Endothelial cell of umbilical vein (primary cell): ENCODE measurements at regions not wholly inside any gene's neighbourhood (a gene's known extent, or its start where the extent isn't known, plus 50 kb on each side); places are given as distances from the start of the nearest gene placed in this dataset.

Experiments
- BruUV-seq: library from RNA; stranded (reverse); fragments of 400-500 nt; replicated peaks from 2 replicates; lab custom pipeline; 2021; lab: Mats Ljungman, UMichigan
- CTCF ChIA-PET: fragments of 300-600, 350-600 bp; sonication (Branson Sonifier 250); formaldehyde crosslinking; loops from one replicate; lab custom pipeline; 2021; ENCODE audit warnings: antibody characterized with exemption, inconsistent platforms; lab: Charles Lee
- POLR2A ChIA-PET: fragments of 300-600, 350-600 bp; sonication (Branson Sonifier 250); formaldehyde crosslinking; loops from one replicate; lab custom pipeline; 2021; ENCODE audit warnings: antibody characterized with exemption, inconsistent platforms; lab: Charles Lee
- DNase-seq: peaks from one replicate; pipeline ENCODE4 v3.0.0-alpha.2; 2011; ENCODE audit warnings: low read depth, low spot score
- FAIRE-seq: peaks from 2 replicates; lab custom pipeline; 2011; peaks lifted over from hg19 to GRCh38; lab: Jason Lieb, UNC
- H2AFZ ChIP-seq: 2 replicates; pipeline ENCODE4 v1.6.0; 2012; ENCODE audit warnings: low read depth, low read length, control low read depth, inconsistent platforms
- H3K27ac ChIP-seq: 2 replicates; pipeline ENCODE4 v1.5.1; 2011; ENCODE audit warnings: low read depth, mild to moderate bottlenecking, control low read depth, low read length, moderate library complexity; ENCODE audit not compliant: insufficient read depth
- H3K27me3 ChIP-seq, 2 experiments: 2 replicates each; pipeline versions ENCODE4 v1.6.0 to v1.6.1; 2011; ENCODE audit warnings: low read length in 2 of 2, mixed read lengths in 1 of 2; ENCODE audit not compliant: control insufficient read depth in 2 of 2, insufficient read depth in 2 of 2
- H3K36me3 ChIP-seq, 2 experiments: 2 replicates in 1 of 2; 3 replicates in 1 of 2; pipeline ENCODE4 v1.5.1; 2011; ENCODE audit warnings: low read length in 2 of 2, mild to moderate bottlenecking in 1 of 2, moderate library complexity in 1 of 2; ENCODE audit not compliant: control insufficient read depth in 2 of 2, insufficient read depth in 2 of 2; ENCODE audit errors: extremely low read depth in 1 of 2
- H3K4me1 ChIP-seq: 3 replicates; pipeline ENCODE4 v1.5.1; 2011; ENCODE audit warnings: mild to moderate bottlenecking, low read length; ENCODE audit not compliant: control insufficient read depth, insufficient read depth; ENCODE audit errors: extremely low read depth
- H3K4me2 ChIP-seq: 2 replicates; pipeline ENCODE4 v1.6.1; 2011; ENCODE audit warnings: low read length, control low read depth, mixed read lengths; ENCODE audit not compliant: insufficient read depth
- H3K4me3 ChIP-seq, 3 experiments: fragments of 200-600 bp in 1 of 3; sonication (generic), shearing (Covaris generic) in 1 of 3; replicated peaks in 1 of 3; 2 replicates each; pipeline ENCODE4 v1.5.1; 2011 to 2016; ENCODE audit warnings: control low read depth in 3 of 3, low read length in 3 of 3, mild to moderate bottlenecking in 2 of 3, inconsistent platforms in 1 of 3, low read depth in 1 of 3, moderate library complexity in 1 of 3; ENCODE audit not compliant: insufficient read depth in 1 of 3
- H3K79me2 ChIP-seq: 2 replicates; pipeline ENCODE4 v1.6.0; 2012; ENCODE audit warnings: low read length, inconsistent platforms; ENCODE audit not compliant: control insufficient read depth, insufficient read depth
- H3K9ac ChIP-seq: replicated peaks from 2 replicates; pipeline ENCODE3; 2011; ENCODE audit warnings: low read length, control low read depth; ENCODE audit not compliant: insufficient read depth; ENCODE audit errors: extremely low read depth
- H3K9me1 ChIP-seq: replicated peaks from 3 replicates; pipeline ENCODE4 v1.6.0; 2011; ENCODE audit warnings: mild to moderate bottlenecking, low read length; ENCODE audit not compliant: control insufficient read depth, insufficient read depth; ENCODE audit errors: extremely low read depth
- H3K9me3 ChIP-seq: replicated peaks from 2 replicates; pipeline ENCODE4 v1.5.1; 2012; ENCODE audit warnings: low read length, inconsistent platforms; ENCODE audit not compliant: control insufficient read depth, insufficient read depth
- H4K20me1 ChIP-seq: replicated peaks from 2 replicates; pipeline ENCODE3; 2011; ENCODE audit warnings: mild to moderate bottlenecking, low read length; ENCODE audit not compliant: control insufficient read depth, insufficient read depth; ENCODE audit errors: extremely low read depth
- CTCF ChIP-seq, 2 donors: IDR thresholded peaks; 1 replicate in 1 of 2; 2 replicates in 1 of 2; pipeline ENCODE4 v1.5.1; 2011; ENCODE audit warnings: low read length in 2 of 2, mild to moderate bottlenecking in 2 of 2, moderate library complexity in 2 of 2, control low read depth in 1 of 2, inconsistent platforms in 1 of 2, low read depth in 1 of 2; ENCODE audit not compliant: insufficient read depth in 1 of 2; ENCODE audit errors: extremely low read depth in 1 of 2
- EZH2 ChIP-seq: IDR thresholded peaks from 2 replicates; pipeline ENCODE4 v1.6.1; 2012; ENCODE audit warnings: borderline replicate concordance, low read depth, mild to moderate bottlenecking, moderate library complexity, low read length, inconsistent platforms; ENCODE audit not compliant: severe bottlenecking
- FOS ChIP-seq: IDR thresholded peaks from 2 replicates; pipeline ENCODE4 v1.6.1; 2011; ENCODE audit warnings: mild to moderate bottlenecking, low read length, moderate library complexity, borderline replicate concordance; ENCODE audit not compliant: insufficient read depth
- GATA2 ChIP-seq: IDR thresholded peaks from 2 replicates; pipeline ENCODE4 v1.7.0; 2011; ENCODE audit warnings: low read depth, mild to moderate bottlenecking, moderate library complexity, mixed read lengths, low read length; ENCODE audit not compliant: insufficient read length, insufficient read depth
- JUN ChIP-seq: IDR thresholded peaks from 2 replicates; pipeline ENCODE4 v1.6.1; 2011; ENCODE audit warnings: borderline replicate concordance, low read depth; ENCODE audit not compliant: insufficient read length, insufficient read depth
- MYC ChIP-seq: IDR thresholded peaks from one replicate; pipeline ENCODE4 v1.6.1; 2011; ENCODE audit warnings: mild to moderate bottlenecking, low read depth, low read length
- POLR2A ChIP-seq: IDR thresholded peaks from 2 replicates; pipeline ENCODE4 v1.6.1; 2012; ENCODE audit warnings: low read depth, mild to moderate bottlenecking, control low read depth, low read length
- POLR2AphosphoS5 ChIP-seq: IDR thresholded peaks from 2 replicates; pipeline ENCODE4 v1.6.1; 2012; ENCODE audit warnings: low read depth, mild to moderate bottlenecking, control low read depth, low read length, moderate library complexity; ENCODE audit not compliant: insufficient read depth
- dilution Hi-C: fragments of 300-500 bp; cut with MboI; formaldehyde crosslinking; loops from one replicate; pipeline ENCODE4 v1.15.0; 2019; ENCODE audit warnings: low sequenced_read_pairs; ENCODE audit not compliant: extremely low pct_ligation_motif_present
- intact Hi-C: fragments of 100-400 bp; cut with micrococcal nuclease; formaldehyde crosslinking; loops from one replicate; pipeline ENCODE4 v1.10.0; 2022
- TF ChIP-seq, protein P1 (sequence below): IDR thresholded peaks from 2 replicates; pipeline ENCODE4 v1.6.1; 2011; ENCODE audit not compliant: insufficient read depth, insufficient read length

GRCh38 chr1:70498666-70499065 lies 87.6 kb downstream of the CTH start:
- TF ChIP-seq CTCF (IDR thresholded peaks at IDR 0.05; ENCODE audit: extremely low read depth in 1 of 2, insufficient read depth in 1 of 2, low read depth in 1 of 2, low read length in 2 of 2) (no peak), POLR2AphosphoS5 (no peak), POLR2A (no peak), FOS (no peak), GATA2 (no peak), MYC (no peak), JUN (no peak), EZH2 (no peak)
- TF ChIP-seq, protein P1, sequence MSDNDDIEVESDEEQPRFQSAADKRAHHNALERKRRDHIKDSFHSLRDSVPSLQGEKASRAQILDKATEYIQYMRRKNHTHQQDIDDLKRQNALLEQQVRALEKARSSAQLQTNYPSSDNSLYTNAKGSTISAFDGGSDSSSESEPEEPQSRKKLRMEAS = no peak
- Histone ChIP-seq H3K9me1 (no peaks in the 10 kb centered on the region), H3K36me3 (no peaks in the 10 kb centered on the region), H3K9ac (no peak overlapping the region), H2AFZ (no peak overlapping the region), H3K79me2 (no peaks in the 10 kb centered on the region), H3K4me3 (no peak overlapping the region), H3K4me1 (no peaks in the 10 kb centered on the region), H3K27ac (no peak overlapping the region), H3K27me3 (no peaks in the 10 kb centered on the region), H4K20me1 (no peaks in the 10 kb centered on the region), H3K4me2 (no peak overlapping the region), H3K9me3 (no peaks in the 10 kb centered on the region)
- DNase-seq (no peak), FAIRE-seq (no peak)
- ChIA-PET CTCF (no interaction called here), POLR2A (no interaction called here)
- no TSS peak for BruUV-seq
- dilution Hi-C loops (no loop called here), intact Hi-C loops (no loop called here)
